WTC11 (cell line): ENCODE measurements at regions not wholly inside any gene's neighbourhood (a gene's known extent, or its start where the extent isn't known, plus 50 kb on each side); places are given as distances from the start of the nearest gene placed in this dataset.

Source experiments
- ATAC-seq: fragments of 200-7000 bp; cut with Tn5 transposase; 2 replicates; pipeline ENCODE4 v1.10.0; 2021; ENCODE audit warnings: mild to moderate bottlenecking, moderate library complexity
- CTCF ChIA-PET: fragments of 300-600 bp; sonication (Branson Sonifier 250); formaldehyde crosslinking; loops from one replicate; lab custom pipeline; 2021; ENCODE audit warnings: antibody characterized with exemption; lab: Charles Lee
- POLR2A ChIA-PET: fragments of 350-600 bp; sonication (Branson Sonifier 250); formaldehyde crosslinking; loops from one replicate; lab custom pipeline; 2021; ENCODE audit warnings: antibody characterized with exemption; lab: Charles Lee
- DNase-seq: peaks from one replicate; pipeline ENCODE4 v3.0.0; 2021; ENCODE audit warnings: low spot score
- H3K27ac Mint-ChIP-seq: 2 replicates; pipeline ENCODE4 v1.8.0; 2021; ENCODE audit warnings: mixed read lengths
- H3K27me3 Mint-ChIP-seq: 2 replicates; pipeline ENCODE4 v1.8.0; 2021; ENCODE audit warnings: low read depth, mild to moderate bottlenecking, moderate library complexity, mixed read lengths
- H3K36me3 Mint-ChIP-seq: 2 replicates; pipeline ENCODE4 v1.8.0; 2021; ENCODE audit warnings: mixed read lengths
- H3K4me1 Mint-ChIP-seq: 2 replicates; pipeline ENCODE4 v1.8.0; 2022; ENCODE audit warnings: mixed read lengths
- H3K4me3 Mint-ChIP-seq: 2 replicates; pipeline ENCODE4 v1.8.0; 2021; ENCODE audit warnings: mild to moderate bottlenecking, moderate library complexity, mixed read lengths
- H3K9me3 Mint-ChIP-seq: 2 replicates; pipeline ENCODE4 v1.8.0; 2021; ENCODE audit warnings: mixed read lengths
- ARID4B ChIP-seq: sonication (generic); formaldehyde crosslinking; IDR thresholded peaks from 2 replicates; pipeline ENCODE4 v1.8.0; 2023; ENCODE audit warnings: missing genetic modification reagents, mild to moderate bottlenecking, borderline replicate concordance
- CBFB ChIP-seq: sonication (generic); formaldehyde crosslinking; IDR thresholded peaks from 2 replicates; pipeline ENCODE4 v1.8.1; 2022; ENCODE audit warnings: mild to moderate bottlenecking, low read depth, missing genetic modification reagents
- CREM ChIP-seq: sonication (generic); formaldehyde crosslinking; IDR thresholded peaks from 2 replicates; pipeline ENCODE4 v1.8.1; 2022; ENCODE audit warnings: mild to moderate bottlenecking, missing genetic modification reagents, moderate library complexity
- ELF4 ChIP-seq: sonication (generic); formaldehyde crosslinking; IDR thresholded peaks from 2 replicates; pipeline ENCODE4 v1.8.1; 2022; ENCODE audit warnings: low read depth, mild to moderate bottlenecking, moderate library complexity, missing genetic modification reagents
- FOXP1 ChIP-seq: sonication (generic); formaldehyde crosslinking; IDR thresholded peaks from 2 replicates; pipeline ENCODE4 v1.8.0; 2022; ENCODE audit warnings: missing genetic modification reagents, mild to moderate bottlenecking, moderate library complexity, borderline replicate concordance
- KAT7 ChIP-seq: sonication (generic); formaldehyde crosslinking; IDR thresholded peaks from 2 replicates; pipeline ENCODE4 v1.8.1; 2023; ENCODE audit warnings: missing genetic modification reagents, mild to moderate bottlenecking, borderline replicate concordance
- MAX ChIP-seq: sonication (generic); formaldehyde crosslinking; IDR thresholded peaks from 2 replicates; pipeline ENCODE4 v1.8.0; 2022; ENCODE audit warnings: mild to moderate bottlenecking, missing genetic modification reagents
- PRDM15 ChIP-seq: sonication (generic); formaldehyde crosslinking; IDR thresholded peaks from 2 replicates; pipeline ENCODE4 v1.8.0; 2022; ENCODE audit warnings: missing genetic modification reagents
- TP53 ChIP-seq: sonication (generic); formaldehyde crosslinking; IDR thresholded peaks from 2 replicates; pipeline ENCODE4 v1.8.1; 2023; ENCODE audit warnings: mild to moderate bottlenecking, missing genetic modification reagents
- USF1 ChIP-seq: sonication (generic); formaldehyde crosslinking; IDR thresholded peaks from 2 replicates; pipeline ENCODE4 v1.8.0; 2022; ENCODE audit warnings: mild to moderate bottlenecking, missing genetic modification reagents
- ZNF263 ChIP-seq: sonication (generic); formaldehyde crosslinking; IDR thresholded peaks from 2 replicates; pipeline ENCODE4 v1.8.1; 2022; ENCODE audit warnings: low read depth, mild to moderate bottlenecking, moderate library complexity, missing genetic modification reagents
- TF ChIP-seq, protein P1 (sequence below): sonication (generic); formaldehyde crosslinking; IDR thresholded peaks from 2 replicates; pipeline ENCODE4 v1.8.1; 2023; ENCODE audit warnings: mild to moderate bottlenecking, missing genetic modification reagents, moderate library complexity
- TF ChIP-seq, protein P2 (sequence below): sonication (generic); formaldehyde crosslinking; IDR thresholded peaks from 2 replicates; pipeline ENCODE4 v1.8.1; 2022; ENCODE audit warnings: low read depth, mild to moderate bottlenecking, moderate library complexity, missing genetic modification reagents, borderline replicate concordance
- TF ChIP-seq, protein P3 (sequence below): sonication (generic); formaldehyde crosslinking; IDR thresholded peaks from 2 replicates; pipeline ENCODE4 v1.8.1; 2023; ENCODE audit warnings: mild to moderate bottlenecking, missing genetic modification reagents

DNA sequence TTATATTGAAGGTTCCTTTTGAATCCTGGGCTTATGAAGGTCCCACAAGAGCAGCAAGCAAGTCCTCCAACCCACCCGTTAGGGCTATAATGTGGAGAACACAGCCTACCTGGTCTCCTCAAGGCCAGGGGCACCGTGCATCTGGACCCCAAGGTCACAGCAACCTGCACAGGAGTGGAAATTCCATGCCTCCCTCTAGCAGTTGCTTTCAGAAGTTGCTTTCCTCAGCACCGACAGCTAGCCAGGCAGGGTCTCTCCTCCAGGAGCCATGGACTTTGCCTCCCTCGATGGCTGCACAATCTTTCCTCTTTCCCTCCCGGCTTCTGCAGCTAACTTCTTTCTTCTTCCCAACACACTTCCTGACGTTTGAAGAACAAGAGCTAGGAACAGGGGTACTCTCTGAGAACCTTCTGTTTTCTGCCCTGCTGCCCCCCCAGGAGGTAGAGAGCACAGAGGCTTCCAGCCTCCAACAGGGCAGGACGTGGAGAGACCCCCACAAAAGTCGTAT is 149.8 kb downstream of the PTPN20 start:
- no peaks in the 10 kb centered on the region for H3K36me3 Mint-ChIP-seq
- ATAC-seq: no peak
- POLR2A ChIA-PET: no interaction called here
- no peak overlapping the region for H3K27ac Mint-ChIP-seq
- TF ChIP-seq PRDM15 (CRISPR knock-in tag) (no peak), CREM (no peak), FOXP1 (no peak), USF1 (CRISPR knock-in tag) (no peak), ZNF263 (CRISPR knock-in tag) (no peak)
- no peaks in the 10 kb centered on the region for H3K9me3 Mint-ChIP-seq
- no peaks in the 10 kb centered on the region for H3K4me1 Mint-ChIP-seq
- H3K27me3 Mint-ChIP-seq: peaks cover 4% of the 10 kb centered on the region; the same call in 1 of the 2 replicates
- DNase-seq: no peak
- CTCF ChIA-PET: interaction anchor here (1.4 to 1.6 kb wide), 2 partner anchors 10 to 13 kb away, joined by 3 to 15 read pairs; no protein-coding TSS in a partner anchor
- no peak overlapping the region for H3K4me3 Mint-ChIP-seq

DNA sequence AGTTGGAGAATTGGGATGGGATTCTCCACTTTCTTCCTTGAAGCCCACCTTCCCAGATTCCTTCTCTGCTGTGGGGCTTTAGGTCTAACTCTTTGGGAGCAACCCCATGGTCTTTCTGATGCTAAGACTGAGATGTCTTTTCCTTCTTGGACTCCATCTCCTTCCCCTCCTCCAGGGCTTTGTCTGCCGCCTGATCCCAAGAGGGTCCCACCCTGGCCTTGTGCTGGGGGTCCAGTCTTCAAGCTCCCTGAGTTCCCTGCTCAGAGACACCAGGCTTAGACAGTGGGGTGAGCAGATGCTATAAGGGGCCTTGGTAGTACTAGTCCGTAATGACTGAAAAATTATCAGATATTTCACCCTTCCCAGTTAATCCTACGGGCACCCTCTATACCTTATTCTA is 150.5 kb downstream of the PTPN20 start:
- Mint-ChIP-seq H3K4me1 (no peaks in the 10 kb centered on the region), H3K27me3 (peaks cover 4% of the 10 kb centered on the region; the same call in 1 of the 2 replicates), H3K9me3 (no peaks in the 10 kb centered on the region), H3K36me3 (no peaks in the 10 kb centered on the region), H3K27ac (no peak overlapping the region), H3K4me3 (no peak overlapping the region)
- ATAC-seq: no peak
- no peak for DNase-seq
- TF ChIP-seq, protein P1, sequence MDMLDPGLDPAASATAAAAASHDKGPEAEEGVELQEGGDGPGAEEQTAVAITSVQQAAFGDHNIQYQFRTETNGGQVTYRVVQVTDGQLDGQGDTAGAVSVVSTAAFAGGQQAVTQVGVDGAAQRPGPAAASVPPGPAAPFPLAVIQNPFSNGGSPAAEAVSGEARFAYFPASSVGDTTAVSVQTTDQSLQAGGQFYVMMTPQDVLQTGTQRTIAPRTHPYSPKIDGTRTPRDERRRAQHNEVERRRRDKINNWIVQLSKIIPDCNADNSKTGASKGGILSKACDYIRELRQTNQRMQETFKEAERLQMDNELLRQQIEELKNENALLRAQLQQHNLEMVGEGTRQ: no peak
- TF ChIP-seq, protein P2, sequence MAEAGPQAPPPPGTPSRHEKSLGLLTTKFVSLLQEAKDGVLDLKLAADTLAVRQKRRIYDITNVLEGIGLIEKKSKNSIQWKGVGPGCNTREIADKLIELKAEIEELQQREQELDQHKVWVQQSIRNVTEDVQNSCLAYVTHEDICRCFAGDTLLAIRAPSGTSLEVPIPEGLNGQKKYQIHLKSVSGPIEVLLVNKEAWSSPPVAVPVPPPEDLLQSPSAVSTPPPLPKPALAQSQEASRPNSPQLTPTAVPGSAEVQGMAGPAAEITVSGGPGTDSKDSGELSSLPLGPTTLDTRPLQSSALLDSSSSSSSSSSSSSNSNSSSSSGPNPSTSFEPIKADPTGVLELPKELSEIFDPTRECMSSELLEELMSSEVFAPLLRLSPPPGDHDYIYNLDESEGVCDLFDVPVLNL (CRISPR knock-in tag): no peak
- TF ChIP-seq KAT7 (no peak), MAX (CRISPR knock-in tag) (no peak), TP53 (CRISPR knock-in tag) (no peak), ARID4B (CRISPR knock-in tag) (no peak), ELF4 (CRISPR knock-in tag) (no peak), CBFB (CRISPR knock-in tag) (no peak)
- TF ChIP-seq, protein P3, sequence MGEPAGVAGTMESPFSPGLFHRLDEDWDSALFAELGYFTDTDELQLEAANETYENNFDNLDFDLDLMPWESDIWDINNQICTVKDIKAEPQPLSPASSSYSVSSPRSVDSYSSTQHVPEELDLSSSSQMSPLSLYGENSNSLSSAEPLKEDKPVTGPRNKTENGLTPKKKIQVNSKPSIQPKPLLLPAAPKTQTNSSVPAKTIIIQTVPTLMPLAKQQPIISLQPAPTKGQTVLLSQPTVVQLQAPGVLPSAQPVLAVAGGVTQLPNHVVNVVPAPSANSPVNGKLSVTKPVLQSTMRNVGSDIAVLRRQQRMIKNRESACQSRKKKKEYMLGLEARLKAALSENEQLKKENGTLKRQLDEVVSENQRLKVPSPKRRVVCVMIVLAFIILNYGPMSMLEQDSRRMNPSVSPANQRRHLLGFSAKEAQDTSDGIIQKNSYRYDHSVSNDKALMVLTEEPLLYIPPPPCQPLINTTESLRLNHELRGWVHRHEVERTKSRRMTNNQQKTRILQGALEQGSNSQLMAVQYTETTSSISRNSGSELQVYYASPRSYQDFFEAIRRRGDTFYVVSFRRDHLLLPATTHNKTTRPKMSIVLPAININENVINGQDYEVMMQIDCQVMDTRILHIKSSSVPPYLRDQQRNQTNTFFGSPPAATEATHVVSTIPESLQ (CRISPR knock-in tag): no peak
- ChIA-PET CTCF (no interaction called here), POLR2A (no interaction called here)
